ENCODE measurements at regions not wholly inside any gene's neighbourhood (a gene's known extent, or its start where the extent isn't known, plus 50 kb on each side); places are given as distances from the start of the nearest gene placed in this dataset.

DNA sequence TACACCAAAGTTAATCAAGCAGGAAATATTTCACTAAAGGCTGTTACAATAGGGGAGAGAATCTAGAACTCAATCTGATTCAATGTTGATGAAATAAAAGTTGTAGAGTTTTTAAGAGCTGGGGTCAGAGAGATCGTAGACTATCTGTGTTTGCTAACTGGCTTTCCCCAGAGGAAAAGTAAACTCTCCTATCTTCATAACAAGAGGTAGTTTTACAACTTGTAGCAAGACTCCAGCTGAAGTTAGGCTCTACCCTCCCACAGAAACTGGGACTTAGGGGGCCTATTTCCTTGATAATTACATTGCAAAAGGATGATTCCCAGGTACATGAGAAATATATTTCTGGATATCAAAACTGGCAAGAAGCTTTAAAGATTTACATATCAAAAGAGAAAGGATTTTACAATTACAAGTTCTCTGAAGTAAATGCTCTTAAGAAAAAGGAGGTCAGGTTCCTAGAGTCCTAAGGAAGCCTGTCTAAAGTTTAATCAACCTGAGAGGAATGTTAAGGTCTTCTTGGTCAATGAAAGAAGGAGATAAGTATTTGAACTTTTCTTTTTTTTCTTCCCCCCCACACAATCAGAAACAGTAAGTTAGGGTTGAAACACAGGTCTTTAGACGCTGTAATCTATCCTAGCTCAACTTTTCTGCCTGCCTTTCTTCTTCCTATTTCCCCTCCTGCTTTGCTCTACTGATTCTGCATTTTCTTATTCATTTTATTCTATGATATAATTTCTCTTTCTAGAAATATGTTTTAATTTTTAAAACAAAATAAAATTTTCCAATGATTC lies 692.2 kb upstream of the LINC00305 start:
- H3K27me3 ChIP-seq (ENCODE audit: control insufficient read depth, insufficient read depth, low read length), result no peaks in the 10 kb centered on the region
- no peak overlapping the region for H3K4me2 ChIP-seq (ENCODE audit: low read length)
- H3K4me3 ChIP-seq (ENCODE audit: low read length), result no peak overlapping the region
- H3K36me3 ChIP-seq (ENCODE audit: insufficient read depth, low read length), result no peaks in the 10 kb centered on the region
- no peaks in the 10 kb centered on the region for H3K9me3 ChIP-seq (replicated peaks; ENCODE audit: low read length)
- no peak overlapping the region for H3K9ac ChIP-seq (ENCODE audit: low read depth, low read length)
- H3K4me1 ChIP-seq (ENCODE audit: control insufficient read depth, insufficient read depth, low read length), result no peaks in the 10 kb centered on the region

DNA sequence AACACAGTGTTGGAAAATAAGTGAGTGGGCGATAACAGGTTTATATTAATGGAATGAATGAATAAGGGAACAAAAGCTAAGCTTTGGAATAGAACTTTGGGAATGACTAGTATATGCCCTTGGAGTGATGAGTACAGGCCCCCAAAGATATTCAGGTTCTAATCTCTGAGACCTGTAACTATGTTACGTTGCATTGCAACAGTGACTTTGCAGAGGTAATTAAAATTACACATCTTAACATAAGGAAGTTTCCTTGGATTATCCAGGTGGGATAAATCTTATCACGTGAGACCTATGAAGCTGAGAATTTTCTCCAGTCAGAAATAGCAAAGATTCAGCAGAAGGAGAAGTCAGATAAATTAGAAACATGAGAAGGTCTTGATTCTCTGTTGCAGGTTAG lies 661.5 kb upstream of the LINC00305 start:
- peaks cover 3% of the 10 kb centered on the region for H3K9me3 ChIP-seq (replicated peaks; ENCODE audit: low read length)
- H3K27me3 ChIP-seq (ENCODE audit: control insufficient read depth, insufficient read depth, low read length), result no peaks in the 10 kb centered on the region
- H3K4me2 ChIP-seq (ENCODE audit: low read length), result no peak overlapping the region
- no peaks in the 10 kb centered on the region for H3K36me3 ChIP-seq (ENCODE audit: insufficient read depth, low read length)
- H3K4me1 ChIP-seq (ENCODE audit: control insufficient read depth, insufficient read depth, low read length), result no peaks in the 10 kb centered on the region
- H3K9ac ChIP-seq (ENCODE audit: low read depth, low read length), result no peak overlapping the region
- H3K4me3 ChIP-seq (ENCODE audit: low read length), result no peak overlapping the region

DNA sequence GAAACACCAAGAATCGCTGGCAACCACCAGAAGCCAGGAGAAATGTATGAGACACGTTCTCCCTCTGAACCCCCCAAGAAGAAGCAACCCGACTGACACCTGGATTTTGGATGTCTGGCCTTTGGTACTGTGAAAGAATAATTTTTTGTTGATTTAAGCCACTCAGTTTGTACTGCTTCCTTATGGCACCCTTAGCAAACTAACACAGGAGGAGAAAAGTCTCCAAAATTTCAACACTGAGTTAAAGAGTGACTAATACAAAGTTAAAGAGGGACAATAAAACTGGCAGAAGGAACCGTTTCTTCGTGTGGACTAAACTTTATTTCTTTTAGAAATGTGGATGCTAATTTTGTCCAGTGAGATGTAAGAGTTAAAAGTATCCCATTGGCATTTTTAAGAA lies 660.9 kb upstream of the LINC00305 start:
- Histone ChIP-seq H3K4me2 (ENCODE audit: low read length) (no peak overlapping the region), H3K4me1 (ENCODE audit: control insufficient read depth, insufficient read depth, low read length) (no peaks in the 10 kb centered on the region), H3K9me3 (replicated peaks; ENCODE audit: low read length) (peaks cover 3% of the 10 kb centered on the region), H3K4me3 (ENCODE audit: low read length) (no peak overlapping the region), H3K27me3 (ENCODE audit: control insufficient read depth, insufficient read depth, low read length) (no peaks in the 10 kb centered on the region), H3K36me3 (ENCODE audit: insufficient read depth, low read length) (no peaks in the 10 kb centered on the region), H3K9ac (ENCODE audit: low read depth, low read length) (no peak overlapping the region)

DNA sequence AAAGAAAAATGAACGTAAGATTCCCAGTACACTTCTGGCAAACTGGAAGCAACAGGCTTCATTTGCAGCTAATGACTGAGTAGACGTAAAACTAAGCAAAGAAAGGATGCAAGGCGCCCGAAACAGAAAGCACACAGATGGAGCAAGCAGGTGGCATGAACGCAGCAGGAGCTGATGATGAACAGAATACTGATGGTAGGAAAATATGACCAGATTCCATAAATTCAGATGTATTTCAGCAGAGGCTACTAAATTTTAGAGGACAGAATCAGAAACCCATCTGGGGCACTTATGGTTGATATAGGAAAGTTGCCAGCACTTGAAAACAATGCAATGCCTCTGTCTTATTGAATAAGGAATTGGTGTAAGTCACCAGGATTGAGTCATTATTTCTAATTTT lies 658.7 kb upstream of the LINC00305 start:
- Histone ChIP-seq H3K9ac (ENCODE audit: low read depth, low read length) (no peak overlapping the region), H3K4me3 (ENCODE audit: low read length) (no peak overlapping the region), H3K4me2 (ENCODE audit: low read length) (no peak overlapping the region)

DNA sequence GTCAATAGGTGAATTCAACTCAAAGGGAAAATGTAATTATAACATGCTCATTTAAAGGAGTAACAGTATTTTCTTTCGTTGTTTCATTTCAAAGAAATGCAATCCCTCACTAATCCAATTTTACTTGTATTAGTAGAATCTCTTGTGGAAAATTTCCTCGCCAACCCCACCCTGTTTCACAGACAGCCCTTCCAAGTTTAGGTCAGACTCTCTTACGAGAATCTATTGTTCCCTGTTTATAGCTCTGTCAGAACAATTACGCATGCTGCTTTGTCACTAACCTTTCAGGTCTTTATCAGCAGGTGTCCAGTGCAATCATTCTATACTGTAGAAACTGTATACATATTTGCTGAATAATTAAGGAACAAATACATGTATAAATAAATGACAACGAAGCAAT lies 657.8 kb upstream of the LINC00305 start:
- Histone ChIP-seq H3K4me3 (ENCODE audit: low read length) (no peak overlapping the region), H3K4me2 (ENCODE audit: low read length) (no peak overlapping the region), H3K4me1 (ENCODE audit: control insufficient read depth, insufficient read depth, low read length) (no peaks in the 10 kb centered on the region), H3K9ac (ENCODE audit: low read depth, low read length) (no peak overlapping the region), H3K27me3 (ENCODE audit: control insufficient read depth, insufficient read depth, low read length) (no peaks in the 10 kb centered on the region), H3K36me3 (ENCODE audit: insufficient read depth, low read length) (no peaks in the 10 kb centered on the region), H3K9me3 (replicated peaks; ENCODE audit: low read length) (peaks cover 3% of the 10 kb centered on the region)

More for the DNA sequence above, 658.7 kb upstream of the LINC00305 start:
- no peaks in the 10 kb centered on the region for H3K36me3 ChIP-seq (ENCODE audit: insufficient read depth, low read length)
- no peaks in the 10 kb centered on the region for H3K4me1 ChIP-seq (ENCODE audit: control insufficient read depth, insufficient read depth, low read length)
- no peaks in the 10 kb centered on the region for H3K27me3 ChIP-seq (ENCODE audit: control insufficient read depth, insufficient read depth, low read length)
- peaks cover 3% of the 10 kb centered on the region for H3K9me3 ChIP-seq (replicated peaks; ENCODE audit: low read length)

DNA sequence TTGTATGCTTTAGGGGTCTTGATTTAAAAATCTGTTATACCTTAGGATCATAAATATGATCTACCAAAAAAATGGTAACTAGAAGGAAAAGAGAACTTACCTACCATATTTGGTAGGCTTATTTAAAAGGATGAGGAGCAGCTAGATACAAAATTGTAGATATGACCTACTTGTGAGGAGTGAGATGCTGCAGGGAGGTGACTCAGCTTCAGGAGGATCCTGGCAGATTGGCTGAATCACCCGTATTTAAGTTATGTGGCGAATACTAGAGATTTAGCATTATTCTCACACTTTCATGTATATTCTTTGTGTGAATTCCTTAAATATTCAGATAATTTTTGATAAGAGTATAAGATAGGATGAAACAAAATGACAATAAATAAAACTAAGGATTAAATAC lies 657.3 kb upstream of the LINC00305 start:
- H3K9me3 ChIP-seq (replicated peaks; ENCODE audit: low read length), result no peaks in the 10 kb centered on the region
- no peaks in the 10 kb centered on the region for H3K36me3 ChIP-seq (ENCODE audit: insufficient read depth, low read length)
- no peak overlapping the region for H3K4me2 ChIP-seq (ENCODE audit: low read length)
- no peak overlapping the region for H3K9ac ChIP-seq (ENCODE audit: low read depth, low read length)
- H3K27me3 ChIP-seq (ENCODE audit: control insufficient read depth, insufficient read depth, low read length), result no peaks in the 10 kb centered on the region
- no peak overlapping the region for H3K4me3 ChIP-seq (ENCODE audit: low read length)
- no peaks in the 10 kb centered on the region for H3K4me1 ChIP-seq (ENCODE audit: control insufficient read depth, insufficient read depth, low read length)

DNA sequence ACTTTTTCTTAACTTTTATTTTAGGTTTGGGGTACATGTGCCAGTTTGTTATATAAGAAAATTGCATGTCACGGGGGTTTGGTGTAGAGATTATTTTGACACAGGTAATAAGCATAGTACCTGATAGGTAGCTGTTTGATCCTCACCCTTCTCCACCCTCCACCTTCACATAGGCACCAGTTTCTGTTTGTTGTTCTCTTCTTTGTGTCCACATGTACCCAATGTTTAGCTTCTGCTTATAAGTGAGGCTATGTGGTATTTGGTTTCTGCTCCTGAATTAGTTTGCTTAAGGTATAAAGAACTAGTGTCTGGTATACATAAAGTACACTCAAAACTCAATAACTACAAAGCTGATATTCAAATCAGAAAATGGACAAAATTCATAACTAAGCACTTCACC lies 654.6 kb upstream of the LINC00305 start:
- H3K4me3 ChIP-seq (ENCODE audit: low read length), result no peak overlapping the region
- H3K36me3 ChIP-seq (ENCODE audit: insufficient read depth, low read length), result no peaks in the 10 kb centered on the region
- H3K4me2 ChIP-seq (ENCODE audit: low read length), result no peak overlapping the region
- no peak overlapping the region for H3K9ac ChIP-seq (ENCODE audit: low read depth, low read length)
- no peaks in the 10 kb centered on the region for H3K4me1 ChIP-seq (ENCODE audit: control insufficient read depth, insufficient read depth, low read length)
- H3K9me3 ChIP-seq (replicated peaks; ENCODE audit: low read length), result no peaks in the 10 kb centered on the region
- H3K27me3 ChIP-seq (ENCODE audit: control insufficient read depth, insufficient read depth, low read length), result no peaks in the 10 kb centered on the region

DNA sequence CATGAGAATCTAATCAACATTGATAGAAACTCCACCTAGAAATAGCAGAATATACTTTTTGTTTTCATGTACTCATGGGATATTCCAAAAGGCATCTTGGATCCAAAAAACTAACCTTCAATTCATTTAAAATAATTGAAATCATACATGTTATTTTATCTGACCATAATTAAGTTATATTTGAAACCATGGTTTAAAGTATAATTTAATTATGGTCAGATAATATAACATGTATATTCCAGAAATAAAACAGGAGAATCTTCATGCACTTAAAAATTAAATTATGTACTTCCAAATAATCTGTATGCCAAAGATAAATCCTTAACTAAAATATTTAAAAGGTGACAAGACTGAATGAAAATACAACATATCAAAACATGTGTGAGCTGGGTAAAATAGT lies 651.3 kb upstream of the LINC00305 start:
- no peaks in the 10 kb centered on the region for H3K36me3 ChIP-seq (ENCODE audit: insufficient read depth, low read length)
- H3K4me1 ChIP-seq (ENCODE audit: control insufficient read depth, insufficient read depth, low read length), result no peaks in the 10 kb centered on the region
- H3K9ac ChIP-seq (ENCODE audit: low read depth, low read length), result no peak overlapping the region
- no peak overlapping the region for H3K4me2 ChIP-seq (ENCODE audit: low read length)
- no peaks in the 10 kb centered on the region for H3K27me3 ChIP-seq (ENCODE audit: control insufficient read depth, insufficient read depth, low read length)
- H3K9me3 ChIP-seq (replicated peaks; ENCODE audit: low read length), result peaks cover 3% of the 10 kb centered on the region
- no peak overlapping the region for H3K4me3 ChIP-seq (ENCODE audit: low read length)

DNA sequence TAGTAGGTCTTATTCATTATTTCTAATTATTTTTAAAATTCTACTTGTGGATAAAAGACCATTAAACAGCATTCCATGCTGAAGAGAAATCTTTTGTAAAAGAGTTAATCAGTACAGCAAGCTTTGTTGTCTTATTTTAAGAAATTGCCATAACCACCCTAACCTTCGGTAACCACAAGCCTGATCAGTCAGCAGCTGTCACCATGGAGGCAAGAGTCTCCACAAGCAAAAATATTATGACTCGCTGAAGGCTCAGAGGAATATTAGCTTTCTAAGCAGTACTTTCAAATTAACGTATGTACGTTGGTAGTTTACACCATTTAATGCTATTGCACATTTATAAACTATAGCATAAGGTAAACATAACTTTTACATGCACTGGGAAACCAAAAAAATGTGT lies 650.5 kb upstream of the LINC00305 start:
- Histone ChIP-seq H3K4me1 (ENCODE audit: control insufficient read depth, insufficient read depth, low read length) (no peaks in the 10 kb centered on the region), H3K4me3 (ENCODE audit: low read length) (no peak overlapping the region), H3K4me2 (ENCODE audit: low read length) (no peak overlapping the region), H3K9me3 (replicated peaks; ENCODE audit: low read length) (peaks cover 3% of the 10 kb centered on the region), H3K27me3 (ENCODE audit: control insufficient read depth, insufficient read depth, low read length) (no peaks in the 10 kb centered on the region), H3K36me3 (ENCODE audit: insufficient read depth, low read length) (no peaks in the 10 kb centered on the region), H3K9ac (ENCODE audit: low read depth, low read length) (no peak overlapping the region)

DNA sequence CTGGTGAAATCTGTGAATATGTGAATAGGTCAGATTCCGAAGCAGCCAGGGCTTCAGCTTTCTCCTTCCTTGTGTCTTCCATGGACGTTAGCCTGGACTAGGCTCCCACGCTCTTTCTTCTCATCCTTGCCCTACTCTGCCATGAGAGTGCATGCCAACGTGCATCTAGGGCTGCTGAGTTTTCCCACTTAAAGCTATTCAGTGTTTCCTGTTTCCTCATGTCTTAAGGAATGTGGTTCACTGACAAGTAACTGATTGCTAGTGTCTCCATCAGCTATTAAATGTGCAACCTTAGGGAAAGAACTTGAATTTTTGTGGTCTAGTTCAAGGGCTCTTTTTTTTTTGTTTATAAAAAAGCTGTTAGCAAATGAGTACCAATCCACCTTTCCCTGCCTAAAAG lies 642.3 kb upstream of the LINC00305 start:
- Histone ChIP-seq H3K4me3 (ENCODE audit: low read length) (no peak overlapping the region), H3K36me3 (ENCODE audit: insufficient read depth, low read length) (no peaks in the 10 kb centered on the region), H3K9ac (ENCODE audit: low read depth, low read length) (no peak overlapping the region), H3K4me2 (ENCODE audit: low read length) (no peak overlapping the region), H3K9me3 (replicated peaks; ENCODE audit: low read length) (no peaks in the 10 kb centered on the region), H3K27me3 (ENCODE audit: control insufficient read depth, insufficient read depth, low read length) (no peaks in the 10 kb centered on the region), H3K4me1 (ENCODE audit: control insufficient read depth, insufficient read depth, low read length) (no peaks in the 10 kb centered on the region)

DNA sequence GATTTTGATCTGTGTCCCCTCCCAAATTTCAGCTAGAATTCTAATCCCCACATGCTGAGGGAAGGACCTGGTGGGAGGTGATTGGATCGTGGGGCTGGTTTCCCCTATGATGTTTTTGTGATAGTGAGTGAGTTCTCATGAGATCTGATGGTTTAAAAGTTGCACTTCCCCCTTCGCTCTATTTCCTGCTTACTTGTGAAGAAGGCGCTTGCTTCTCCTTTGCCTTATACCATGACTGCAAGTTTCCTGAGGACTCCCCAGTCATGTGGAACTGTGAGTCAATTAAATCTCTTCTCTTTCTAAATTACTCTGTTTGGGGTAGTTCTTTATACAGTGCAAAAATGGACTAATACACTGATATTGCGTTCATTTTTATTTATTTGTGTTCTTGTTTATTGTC lies 636.8 kb upstream of the LINC00305 start:
- Histone ChIP-seq H3K27me3 (ENCODE audit: control insufficient read depth, insufficient read depth, low read length) (no peaks in the 10 kb centered on the region), H3K4me1 (ENCODE audit: control insufficient read depth, insufficient read depth, low read length) (no peaks in the 10 kb centered on the region), H3K9ac (ENCODE audit: low read depth, low read length) (no peak overlapping the region), H3K4me3 (ENCODE audit: low read length) (no peak overlapping the region), H3K4me2 (ENCODE audit: low read length) (no peak overlapping the region), H3K9me3 (replicated peaks; ENCODE audit: low read length) (no peaks in the 10 kb centered on the region), H3K36me3 (ENCODE audit: insufficient read depth, low read length) (no peaks in the 10 kb centered on the region)

DNA sequence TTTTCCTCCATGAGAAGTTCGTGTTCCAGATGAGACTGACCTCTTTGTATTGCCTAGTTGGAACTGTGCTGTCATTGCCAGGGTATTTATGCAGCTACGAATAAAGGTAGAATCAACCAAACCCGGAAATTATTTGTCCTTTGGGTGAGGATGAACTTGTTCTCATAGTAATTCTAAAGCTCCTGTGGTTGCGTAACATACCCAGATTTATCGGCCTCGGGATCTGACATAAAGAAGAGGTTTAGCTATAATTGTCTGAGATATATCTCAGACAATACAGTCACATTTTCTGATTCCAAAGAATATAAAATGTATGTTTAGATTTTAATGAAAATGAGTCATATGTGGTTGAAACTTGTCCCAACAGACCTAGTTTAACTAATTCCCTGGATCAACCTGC lies 628.7 kb upstream of the LINC00305 start:
- peaks cover 4% of the 10 kb centered on the region for H3K9me3 ChIP-seq (replicated peaks; ENCODE audit: low read length)
- H3K36me3 ChIP-seq (ENCODE audit: insufficient read depth, low read length), result no peaks in the 10 kb centered on the region
- no peak overlapping the region for H3K4me2 ChIP-seq (ENCODE audit: low read length)
- no peak overlapping the region for H3K4me3 ChIP-seq (ENCODE audit: low read length)
- H3K27me3 ChIP-seq (ENCODE audit: control insufficient read depth, insufficient read depth, low read length), result no peaks in the 10 kb centered on the region
- H3K9ac ChIP-seq (ENCODE audit: low read depth, low read length), result no peak overlapping the region
- no peaks in the 10 kb centered on the region for H3K4me1 ChIP-seq (ENCODE audit: control insufficient read depth, insufficient read depth, low read length)
